ENCODE measurements at regions not wholly inside any gene's neighbourhood (a gene's known extent, or its start where the extent isn't known, plus 50 kb on each side); places are given as distances from the start of the nearest gene placed in this dataset.

GRCh38 chr5:109619021-109619460 lies 70.7 kb upstream of the MAN2A1 start:
- TF ChIP-seq CTCF (IDR thresholded peaks at IDR 0.05 in 2 of 3, conservative IDR thresholded peaks at IDR 0.05 in 1 of 3; ENCODE audit: borderline replicate concordance in 1 of 3, insufficient read depth in 1 of 3, low read depth in 2 of 3, low read length in 2 of 3) (no peak), MAX (IDR thresholded peaks at IDR 0.05) (no peak), SIN3A (IDR thresholded peaks at IDR 0.05; ENCODE audit: low read depth) (no peak), POLR2A (IDR thresholded peaks at IDR 0.05; ENCODE audit: borderline replicate concordance, extremely low read depth, insufficient read depth, insufficient read length) (no peak), TCF7L2 (IDR thresholded peaks at IDR 0.05; ENCODE audit: borderline replicate concordance, extremely low read depth, insufficient read depth, insufficient read length) (no peak), JUND (IDR thresholded peaks at IDR 0.05) (no peak), EZH2phosphoT487 (IDR thresholded peaks at IDR 0.05; ENCODE audit: borderline replicate concordance) (no peak), SP1 (IDR thresholded peaks at IDR 0.05; ENCODE audit: low read depth) (no peak), POLR2AphosphoS5 (IDR thresholded peaks at IDR 0.05; ENCODE audit: low read depth, low read length) (no peak), CEBPB (IDR thresholded peaks at IDR 0.05; ENCODE audit: low read depth) (no peak), ZFX (IDR thresholded peaks at IDR 0.05) (no peak), EZH2 (IDR thresholded peaks at IDR 0.05) (no peak), RAD21 (IDR thresholded peaks at IDR 0.05; ENCODE audit: low read depth) (no peak), REST (IDR thresholded peaks at IDR 0.05; ENCODE audit: low read depth) (no peak)

Measured in HCT116 (cell line).